ENCODE measurements at regions not wholly inside any gene's neighbourhood (a gene's known extent, or its start where the extent isn't known, plus 50 kb on each side); places are given as distances from the start of the nearest gene placed in this dataset.

DNA sequence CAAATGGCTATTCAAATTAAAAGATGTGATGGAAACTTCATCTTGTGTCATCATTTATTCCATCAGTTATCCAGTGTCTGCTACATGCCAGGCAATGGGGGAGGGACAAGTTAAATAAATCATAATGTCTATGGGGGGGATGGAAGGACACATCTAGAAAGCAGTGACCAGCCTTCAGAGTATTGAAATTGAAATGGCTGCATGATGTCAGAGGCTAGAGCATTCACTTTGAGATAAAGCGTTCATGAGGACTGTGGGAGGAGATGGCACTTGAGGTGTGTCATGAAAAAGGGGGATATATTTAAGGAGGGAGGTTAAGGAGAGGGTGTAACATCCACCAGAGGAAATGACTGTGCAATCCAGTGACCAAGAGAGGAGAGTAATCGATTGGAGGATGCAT lies 50.6 kb downstream of the SLIT2 start:
- H3K9me3 Mint-ChIP-seq = peaks cover 11% of the 10 kb centered on the region
- ATAC-seq (replicated peaks; ENCODE audit: extremely low read depth, poor library complexity, severe bottlenecking) (no peak), DNase-seq (ENCODE audit: low spot score in 2 of 2) (no peak)
- no peak overlapping the region for H3K27ac Mint-ChIP-seq (ENCODE audit: low read depth)
- no peak overlapping the region for H3K4me3 Mint-ChIP-seq
- no peaks in the 10 kb centered on the region for H3K27me3 Mint-ChIP-seq
- no peaks in the 10 kb centered on the region for H3K4me1 Mint-ChIP-seq
- H3K36me3 Mint-ChIP-seq (ENCODE audit: insufficient read depth) = no peaks in the 10 kb centered on the region

GRCh38 chr4:20305976-20306375 lies 54.3 kb downstream of the SLIT2 start:
- no peaks in the 10 kb centered on the region for H3K4me1 Mint-ChIP-seq
- no peak overlapping the region for H3K27ac Mint-ChIP-seq (ENCODE audit: low read depth)
- DNase-seq (ENCODE audit: low spot score in 2 of 2) (no peak), ATAC-seq (replicated peaks; ENCODE audit: extremely low read depth, poor library complexity, severe bottlenecking) (no peak)
- H3K9me3 Mint-ChIP-seq = peaks cover 19% of the 10 kb centered on the region
- H3K36me3 Mint-ChIP-seq (ENCODE audit: insufficient read depth) = no peaks in the 10 kb centered on the region
- no peak overlapping the region for H3K4me3 Mint-ChIP-seq
- no peaks in the 10 kb centered on the region for H3K27me3 Mint-ChIP-seq

GRCh38 chr4:20311856-20312255 lies 60.2 kb downstream of the SLIT2 start:
- no peak for ATAC-seq (replicated peaks; ENCODE audit: extremely low read depth, poor library complexity, severe bottlenecking)
- Mint-ChIP-seq H3K27ac (ENCODE audit: low read depth) (no peak overlapping the region), H3K27me3 (no peaks in the 10 kb centered on the region), H3K36me3 (ENCODE audit: insufficient read depth) (no peaks in the 10 kb centered on the region), H3K4me1 (no peaks in the 10 kb centered on the region), H3K4me3 (no peak overlapping the region), H3K9me3 (peaks cover 12% of the 10 kb centered on the region)
- no peak for DNase-seq (ENCODE audit: low spot score in 2 of 2)

DNA sequence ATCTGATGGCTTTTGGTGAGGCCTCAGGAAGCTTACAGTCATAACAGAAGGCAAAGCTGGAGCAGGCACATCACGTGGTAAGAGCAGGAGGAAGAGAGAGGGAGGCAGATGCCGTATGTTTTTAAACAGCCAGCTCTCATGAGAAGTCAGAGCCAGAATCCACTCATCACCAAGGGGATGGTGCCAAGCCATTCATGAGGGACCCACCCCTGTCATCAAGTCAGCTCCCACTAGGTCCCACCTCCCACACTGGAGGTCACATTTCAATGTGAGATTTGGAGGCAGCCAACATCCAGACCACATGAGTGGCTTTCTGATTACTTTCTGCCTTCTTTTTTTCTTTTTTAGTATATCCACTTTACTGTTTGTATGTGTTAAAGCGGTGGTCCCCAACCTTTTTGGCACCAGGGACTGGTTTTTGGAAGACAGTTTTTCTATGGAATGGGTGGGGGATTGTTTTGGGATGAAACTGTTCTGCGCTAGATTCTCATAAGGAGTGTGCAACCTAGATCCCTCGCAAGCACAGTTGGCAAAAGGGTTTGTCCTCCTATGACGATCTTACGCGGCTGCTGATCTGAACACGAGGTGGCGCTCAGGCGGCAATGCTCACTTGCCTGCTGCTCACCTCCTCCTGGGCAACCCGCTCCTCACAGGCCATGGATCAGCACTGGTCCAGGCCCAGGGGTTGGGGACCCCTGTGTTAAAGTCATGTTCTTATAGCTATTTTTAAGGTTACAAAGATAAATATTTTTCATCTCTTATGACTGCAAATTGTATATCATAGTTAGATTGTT lies 61.7 kb downstream of the SLIT2 start:
- ATAC-seq (replicated peaks; ENCODE audit: extremely low read depth, poor library complexity, severe bottlenecking) (no peak), DNase-seq (ENCODE audit: low spot score in 2 of 2) (no peak)
- Mint-ChIP-seq H3K27me3 (no peaks in the 10 kb centered on the region), H3K4me3 (no peak overlapping the region), H3K27ac (ENCODE audit: low read depth) (no peak overlapping the region), H3K4me1 (no peaks in the 10 kb centered on the region), H3K36me3 (ENCODE audit: insufficient read depth) (no peaks in the 10 kb centered on the region), H3K9me3 (peaks cover 12% of the 10 kb centered on the region)

DNA sequence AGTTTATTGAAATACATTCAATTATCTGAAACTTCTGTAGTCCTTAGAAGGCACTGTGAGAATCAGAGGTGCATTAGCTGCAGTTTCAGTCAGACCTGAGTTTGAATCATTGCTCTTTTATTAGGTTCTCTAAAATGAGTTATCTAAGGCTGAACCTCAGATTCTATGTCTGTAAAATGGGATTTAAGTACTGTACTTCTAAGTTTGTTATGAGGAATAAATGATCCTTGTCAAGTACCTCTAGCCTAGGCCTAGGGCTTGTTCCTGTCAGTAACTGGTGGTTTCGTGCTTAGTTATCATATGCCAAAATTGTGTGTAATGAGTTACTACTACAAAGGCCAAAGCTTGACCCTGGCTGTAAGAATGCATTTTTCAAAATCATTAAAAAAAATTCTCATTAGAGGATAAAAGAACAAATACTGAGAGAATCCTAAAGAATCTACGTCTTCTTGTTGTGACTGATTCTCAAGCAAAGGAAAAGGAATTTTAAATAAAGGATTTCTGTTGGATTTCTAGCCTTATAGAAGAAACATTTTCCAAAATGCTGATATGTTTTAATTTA lies 65.8 kb downstream of the SLIT2 start:
- H3K4me1 Mint-ChIP-seq = no peaks in the 10 kb centered on the region

DNA sequence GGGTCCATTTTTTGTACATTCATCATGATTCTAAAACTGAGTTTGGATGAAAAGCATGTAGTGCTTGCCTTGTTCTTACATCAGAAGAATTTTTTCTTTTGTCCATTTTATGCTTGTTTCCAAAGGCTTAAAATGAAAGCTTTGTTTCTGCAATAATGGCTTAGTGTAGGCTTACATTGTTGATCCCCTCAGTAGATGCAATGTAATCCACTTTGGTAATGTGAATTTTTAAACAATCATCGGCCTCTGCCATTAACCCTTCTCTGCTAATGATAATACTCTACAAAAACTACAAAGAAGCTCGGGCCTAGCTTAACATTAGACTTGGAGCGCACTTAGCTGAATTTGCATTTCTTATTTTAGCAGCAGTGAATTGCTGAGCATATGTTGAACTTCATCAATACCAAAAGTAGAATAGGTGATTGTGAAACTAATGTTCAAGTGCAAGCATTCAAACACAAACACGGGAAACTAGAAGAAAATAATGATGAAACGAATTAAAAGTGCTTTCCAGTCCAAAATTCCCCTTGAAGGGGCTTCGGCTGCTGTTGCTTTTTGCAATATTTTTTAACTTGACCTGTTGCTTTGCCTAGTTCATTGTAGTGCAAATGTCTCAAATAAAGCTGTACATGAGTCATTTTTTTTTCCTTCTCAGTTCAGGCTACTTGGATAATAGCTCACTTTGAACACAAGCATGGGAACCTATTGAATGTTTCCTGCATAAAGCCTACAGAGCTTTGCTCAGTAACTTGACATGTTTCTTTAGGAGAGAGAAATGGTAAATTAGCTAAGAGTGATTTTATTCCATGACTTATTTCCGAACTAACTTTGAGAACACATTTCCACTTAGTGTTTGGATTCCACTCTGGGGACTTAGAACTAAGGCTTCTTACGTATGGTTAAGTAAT lies 66.5 kb downstream of the SLIT2 start:
- H3K36me3 Mint-ChIP-seq (ENCODE audit: insufficient read depth) = no peaks in the 10 kb centered on the region
- no peak overlapping the region for H3K4me3 Mint-ChIP-seq
- DNase-seq (ENCODE audit: low spot score in 2 of 2) (no peak), ATAC-seq (replicated peaks; ENCODE audit: extremely low read depth, poor library complexity, severe bottlenecking) (no peak)
- peaks cover 20% of the 10 kb centered on the region for H3K9me3 Mint-ChIP-seq
- H3K27me3 Mint-ChIP-seq = no peaks in the 10 kb centered on the region
- H3K4me1 Mint-ChIP-seq = no peaks in the 10 kb centered on the region
- no peak overlapping the region for H3K27ac Mint-ChIP-seq (ENCODE audit: low read depth)

More for the DNA sequence above, 65.8 kb downstream of the SLIT2 start:
- H3K4me3 Mint-ChIP-seq = no peak overlapping the region
- ATAC-seq (replicated peaks; ENCODE audit: extremely low read depth, poor library complexity, severe bottlenecking) = no peak
- DNase-seq (ENCODE audit: low spot score in 2 of 2) = no peak
- H3K27me3 Mint-ChIP-seq = no peaks in the 10 kb centered on the region
- H3K27ac Mint-ChIP-seq (ENCODE audit: low read depth) = no peak overlapping the region
- H3K9me3 Mint-ChIP-seq = peaks cover 20% of the 10 kb centered on the region
- H3K36me3 Mint-ChIP-seq (ENCODE audit: insufficient read depth) = no peaks in the 10 kb centered on the region

DNA sequence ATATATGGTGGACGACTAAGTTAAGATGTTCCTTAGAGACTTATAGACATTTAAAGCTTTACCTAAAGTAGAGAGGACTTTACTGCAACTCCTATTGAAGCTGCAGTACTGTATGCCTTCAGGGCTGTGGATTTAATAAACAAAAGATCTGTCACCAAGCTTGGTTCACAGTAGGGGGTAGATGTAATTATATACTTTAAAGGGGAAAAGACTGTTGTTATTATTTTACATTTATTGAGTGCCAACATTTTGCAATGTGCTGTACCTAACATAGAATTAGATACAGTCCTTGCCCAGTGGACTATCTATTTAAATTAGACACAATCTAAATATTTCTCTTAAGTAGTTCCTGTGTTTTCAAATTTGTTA lies 67.2 kb downstream of the SLIT2 start:
- Mint-ChIP-seq H3K27ac (ENCODE audit: low read depth) (no peak overlapping the region), H3K27me3 (no peaks in the 10 kb centered on the region), H3K9me3 (peaks cover 20% of the 10 kb centered on the region), H3K4me1 (no peaks in the 10 kb centered on the region), H3K36me3 (ENCODE audit: insufficient read depth) (no peaks in the 10 kb centered on the region), H3K4me3 (no peak overlapping the region)
- ATAC-seq (replicated peaks; ENCODE audit: extremely low read depth, poor library complexity, severe bottlenecking) (no peak), DNase-seq (ENCODE audit: low spot score in 2 of 2) (no peak)

GRCh38 chr4:20319825-20320612 lies 68.3 kb downstream of the SLIT2 start:
- H3K4me3 Mint-ChIP-seq = no peak overlapping the region
- H3K27ac Mint-ChIP-seq (ENCODE audit: low read depth) = no peak overlapping the region
- H3K9me3 Mint-ChIP-seq = peaks cover 20% of the 10 kb centered on the region
- H3K4me1 Mint-ChIP-seq = no peaks in the 10 kb centered on the region
- no peaks in the 10 kb centered on the region for H3K27me3 Mint-ChIP-seq
- ATAC-seq (replicated peaks; ENCODE audit: extremely low read depth, poor library complexity, severe bottlenecking) (no peak), DNase-seq (ENCODE audit: low spot score in 2 of 2) (no peak)
- H3K36me3 Mint-ChIP-seq (ENCODE audit: insufficient read depth) = no peaks in the 10 kb centered on the region

DNA sequence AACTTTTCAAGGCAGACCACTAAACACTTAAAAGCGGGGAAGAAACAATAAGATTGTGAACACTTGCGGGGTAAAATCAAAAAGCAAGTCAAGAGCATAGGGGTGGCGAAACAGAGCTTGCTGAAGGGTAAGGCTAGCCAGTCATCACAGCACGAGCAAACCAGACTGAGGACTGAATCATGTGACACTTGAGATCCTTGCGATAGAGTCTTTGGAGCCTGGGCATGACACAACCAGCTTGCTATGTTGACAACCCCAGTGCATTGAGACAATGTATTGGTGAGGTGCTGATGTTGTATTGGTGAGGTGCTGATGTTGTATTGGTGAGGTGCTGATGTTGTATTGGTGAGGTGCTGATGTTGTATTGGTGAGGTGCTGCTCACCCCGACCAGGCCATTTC lies 72.3 kb downstream of the SLIT2 start:
- H3K36me3 Mint-ChIP-seq (ENCODE audit: insufficient read depth) = no peaks in the 10 kb centered on the region
- no peak overlapping the region for H3K4me3 Mint-ChIP-seq
- peaks cover 17% of the 10 kb centered on the region for H3K9me3 Mint-ChIP-seq
- no peak overlapping the region for H3K27ac Mint-ChIP-seq (ENCODE audit: low read depth)
- no peaks in the 10 kb centered on the region for H3K4me1 Mint-ChIP-seq
- H3K27me3 Mint-ChIP-seq = no peaks in the 10 kb centered on the region
- ATAC-seq (replicated peaks; ENCODE audit: extremely low read depth, poor library complexity, severe bottlenecking) (no peak), DNase-seq (ENCODE audit: low spot score in 2 of 2) (no peak)

DNA sequence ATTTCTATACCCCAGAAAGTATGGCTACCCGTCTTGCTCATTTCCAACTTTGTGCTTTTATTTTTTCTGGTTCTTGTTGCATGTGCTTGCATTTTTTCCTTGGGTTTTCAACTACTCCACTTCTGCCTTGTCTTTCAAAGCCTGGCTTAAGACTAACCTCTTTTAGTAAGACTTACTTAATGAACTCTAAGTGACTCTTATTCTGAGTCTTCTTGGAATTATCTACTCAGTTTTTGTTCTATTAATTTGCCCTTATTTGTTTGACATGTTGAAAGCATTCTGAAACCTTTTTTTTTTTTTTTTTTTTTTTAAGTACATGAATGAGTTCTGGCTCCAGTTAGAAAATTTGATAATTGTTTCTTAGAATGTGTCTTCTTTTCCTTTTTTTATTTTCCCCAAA lies 74.8 kb downstream of the SLIT2 start:
- Mint-ChIP-seq H3K4me3 (no peak overlapping the region), H3K27ac (ENCODE audit: low read depth) (no peak overlapping the region), H3K4me1 (no peaks in the 10 kb centered on the region), H3K36me3 (ENCODE audit: insufficient read depth) (no peaks in the 10 kb centered on the region), H3K27me3 (no peaks in the 10 kb centered on the region), H3K9me3 (peaks cover 5% of the 10 kb centered on the region)
- no peak for ATAC-seq (replicated peaks; ENCODE audit: extremely low read depth, poor library complexity, severe bottlenecking)
- DNase-seq (ENCODE audit: low spot score in 2 of 2) = no peak

- DNase-seq (ENCODE audit: low spot score in 2 of 2) (no peak), ATAC-seq (replicated peaks; ENCODE audit: extremely low read depth, poor library complexity, severe bottlenecking) (no peak)
- Mint-ChIP-seq H3K4me1 (no peaks in the 10 kb centered on the region), H3K4me3 (no peak overlapping the region), H3K9me3 (peaks cover 10% of the 10 kb centered on the region), H3K36me3 (ENCODE audit: insufficient read depth) (no peaks in the 10 kb centered on the region), H3K27ac (ENCODE audit: low read depth) (no peak overlapping the region), H3K27me3 (no peaks in the 10 kb centered on the region)
These were observed 75.3 kb downstream of the SLIT2 start for GRCh38 chr4:20326977-20327376.

DNA sequence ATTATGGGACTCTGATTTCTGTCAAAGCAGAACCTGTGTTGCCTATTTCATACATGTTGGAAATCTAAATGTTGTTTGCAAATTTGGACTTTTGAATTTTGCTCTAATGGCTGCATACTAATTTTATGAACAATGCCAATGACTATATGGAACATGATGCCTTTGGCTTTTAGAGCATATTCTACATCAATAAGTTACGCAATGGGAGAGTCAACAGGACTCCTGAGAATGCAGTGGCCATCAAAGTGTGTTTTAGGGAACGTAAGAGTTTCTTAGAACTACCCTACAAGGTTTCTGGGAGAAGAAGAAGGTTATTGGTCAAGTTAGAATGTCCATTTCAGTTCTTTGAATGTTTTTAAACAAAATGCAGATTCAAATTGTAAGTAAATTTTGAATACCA lies 76.1 kb downstream of the SLIT2 start:
- H3K9me3 Mint-ChIP-seq = peaks cover 12% of the 10 kb centered on the region
- H3K36me3 Mint-ChIP-seq (ENCODE audit: insufficient read depth) = no peaks in the 10 kb centered on the region
- H3K27me3 Mint-ChIP-seq = no peaks in the 10 kb centered on the region
- H3K4me1 Mint-ChIP-seq = no peaks in the 10 kb centered on the region
- H3K4me3 Mint-ChIP-seq = no peak overlapping the region
- ATAC-seq (replicated peaks; ENCODE audit: extremely low read depth, poor library complexity, severe bottlenecking) (no peak), DNase-seq (ENCODE audit: low spot score in 2 of 2) (no peak)
- H3K27ac Mint-ChIP-seq (ENCODE audit: low read depth) = no peak overlapping the region
